Progenitor cell of endocrine pancreas (in vitro differentiated cells): ENCODE measurements at regions not wholly inside any gene's neighbourhood (a gene's known extent, or its start where the extent isn't known, plus 50 kb on each side); places are given as distances from the start of the nearest gene placed in this dataset.

ENCODE experiments used
- DNase-seq: peaks from one replicate; pipeline ENCODE4 v3.0.0; 2021; ENCODE audit warnings: low spot score; ENCODE audit not compliant: unreplicated experiment
- H3K27ac Mint-ChIP-seq: 2 replicates; pipeline ENCODE4 v1.8.0; 2021; ENCODE audit warnings: mild to moderate bottlenecking, moderate library complexity, mixed read lengths
- H3K27me3 Mint-ChIP-seq: 2 replicates; pipeline ENCODE4 v1.8.0; 2021; ENCODE audit warnings: mixed read lengths
- H3K36me3 Mint-ChIP-seq: 2 replicates; pipeline ENCODE4 v1.8.0; 2022; ENCODE audit warnings: mixed read lengths; ENCODE audit not compliant: insufficient read depth
- H3K4me1 Mint-ChIP-seq: 2 replicates; pipeline ENCODE4 v1.8.0; 2021; ENCODE audit warnings: low read depth, mixed read lengths
- H3K4me3 Mint-ChIP-seq: 2 replicates; pipeline ENCODE4 v1.8.0; 2021; ENCODE audit warnings: low read depth, mild to moderate bottlenecking, moderate library complexity, mixed read lengths
- H3K9me3 Mint-ChIP-seq: 2 replicates; pipeline ENCODE4 v1.8.0; 2021; ENCODE audit warnings: low read depth, mixed read lengths
- CTCF ChIP-seq: fragments of 200-600 bp; sonication (generic); IDR thresholded peaks from one replicate; pipeline ENCODE4 v1.5.0; 2021; ENCODE audit warnings: antibody characterized with exemption, mild to moderate bottlenecking; ENCODE audit not compliant: unreplicated experiment

GRCh38 chr10:129135624-129136023, 331.4 kb upstream of the MGMT start:
- peaks cover 6% of the 10 kb centered on the region for H3K4me1 Mint-ChIP-seq
- DNase-seq = no peak
- H3K4me3 Mint-ChIP-seq = no peak overlapping the region
- H3K9me3 Mint-ChIP-seq = no peaks in the 10 kb centered on the region
- H3K36me3 Mint-ChIP-seq = no peaks in the 10 kb centered on the region
- H3K27me3 Mint-ChIP-seq = peaks cover 69% of the 10 kb centered on the region
- no peak overlapping the region for H3K27ac Mint-ChIP-seq
- TF ChIP-seq CTCF = no peak

GRCh38 chr10:129136074-129136473, 331.0 kb upstream of the MGMT start:
- Mint-ChIP-seq H3K4me1 (peaks cover 6% of the 10 kb centered on the region), H3K4me3 (no peak overlapping the region), H3K9me3 (no peaks in the 10 kb centered on the region), H3K27ac (no peak overlapping the region), H3K36me3 (no peaks in the 10 kb centered on the region), H3K27me3 (peaks cover 65% of the 10 kb centered on the region)
- DNase-seq = no peak
- no peak for TF ChIP-seq CTCF

GRCh38 chr10:129136951-129137350, 330.1 kb upstream of the MGMT start:
- no peak for DNase-seq
- Mint-ChIP-seq H3K9me3 (no peaks in the 10 kb centered on the region), H3K27me3 (peaks cover 63% of the 10 kb centered on the region), H3K36me3 (no peaks in the 10 kb centered on the region), H3K4me3 (no peak overlapping the region), H3K4me1 (peaks cover 6% of the 10 kb centered on the region), H3K27ac (no peak overlapping the region)
- no peak for TF ChIP-seq CTCF

- no peaks in the 10 kb centered on the region for H3K9me3 Mint-ChIP-seq
- TF ChIP-seq CTCF = no peak
- peaks cover 56% of the 10 kb centered on the region for H3K27me3 Mint-ChIP-seq
- peaks cover 2% of the 10 kb centered on the region for H3K4me1 Mint-ChIP-seq
- no peak overlapping the region for H3K4me3 Mint-ChIP-seq
- no peak for DNase-seq
- H3K27ac Mint-ChIP-seq = no peak overlapping the region
- no peaks in the 10 kb centered on the region for H3K36me3 Mint-ChIP-seq
These were observed 325.8 kb upstream of the MGMT start for GRCh38 chr10:129140921-129141885.

GRCh38 chr10:129151281-129151680, 315.8 kb upstream of the MGMT start:
- TF ChIP-seq CTCF = no peak
- peaks cover 6% of the 10 kb centered on the region for H3K9me3 Mint-ChIP-seq
- H3K36me3 Mint-ChIP-seq = no peaks in the 10 kb centered on the region
- H3K27ac Mint-ChIP-seq = no peak overlapping the region
- no peak for DNase-seq
- no peaks in the 10 kb centered on the region for H3K4me1 Mint-ChIP-seq
- H3K4me3 Mint-ChIP-seq = no peak overlapping the region
- H3K27me3 Mint-ChIP-seq = peaks cover 7% of the 10 kb centered on the region
